GM18909 (cell line): ENCODE measurements at regions not wholly inside any gene's neighbourhood (a gene's known extent, or its start where the extent isn't known, plus 50 kb on each side); places are given as distances from the start of the nearest gene placed in this dataset.

Source experiments
- ATAC-seq: cut with Tn5 transposase; IDR thresholded peaks from one replicate; pipeline ENCODE4 v1.9.1; 2021; ENCODE audit warnings: mild to moderate bottlenecking; ENCODE audit not compliant: unreplicated experiment, poor library complexity

DNA sequence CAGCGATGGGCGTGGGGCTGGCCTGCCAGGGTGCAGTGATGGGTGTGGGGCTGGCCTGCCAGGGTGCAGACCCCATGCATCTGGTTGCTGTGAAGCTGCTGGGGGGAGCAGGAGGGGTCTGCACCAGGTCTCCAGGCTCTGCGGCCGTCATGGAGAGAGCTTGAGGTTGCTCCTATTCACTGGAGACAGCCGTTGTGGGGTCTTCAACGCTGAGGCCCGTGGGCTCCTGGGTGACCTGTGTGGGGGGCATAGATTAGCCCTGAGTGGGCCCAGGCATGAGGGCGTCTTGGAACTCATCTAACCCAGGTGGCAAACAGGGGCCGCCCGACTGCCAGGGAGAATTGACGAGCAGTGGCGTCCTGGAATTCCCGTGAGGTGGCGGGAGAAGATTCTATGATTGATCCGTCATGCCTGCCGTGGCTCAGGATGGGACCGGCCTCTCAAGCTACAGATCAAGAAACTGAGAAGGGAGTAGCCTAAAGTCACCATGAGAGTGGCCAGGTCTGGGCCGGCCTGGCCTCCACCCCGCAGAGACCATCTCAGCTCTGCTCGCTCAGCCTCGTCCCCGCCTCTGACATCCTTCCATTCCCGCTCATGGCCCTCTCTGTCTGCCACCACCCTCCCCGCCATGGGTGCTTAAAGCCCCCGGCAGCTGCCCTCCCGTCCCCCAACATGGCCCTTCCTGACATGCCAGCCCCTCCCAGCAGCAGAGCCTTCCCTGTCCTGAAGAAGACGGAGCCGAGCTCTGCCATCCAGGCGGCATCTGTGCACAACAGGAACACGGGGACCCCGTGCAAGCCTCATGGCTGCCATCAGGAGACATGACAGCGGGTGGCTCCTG is 50.7 kb upstream of the ACSF3 start:
- no peak for ATAC-seq

DNA sequence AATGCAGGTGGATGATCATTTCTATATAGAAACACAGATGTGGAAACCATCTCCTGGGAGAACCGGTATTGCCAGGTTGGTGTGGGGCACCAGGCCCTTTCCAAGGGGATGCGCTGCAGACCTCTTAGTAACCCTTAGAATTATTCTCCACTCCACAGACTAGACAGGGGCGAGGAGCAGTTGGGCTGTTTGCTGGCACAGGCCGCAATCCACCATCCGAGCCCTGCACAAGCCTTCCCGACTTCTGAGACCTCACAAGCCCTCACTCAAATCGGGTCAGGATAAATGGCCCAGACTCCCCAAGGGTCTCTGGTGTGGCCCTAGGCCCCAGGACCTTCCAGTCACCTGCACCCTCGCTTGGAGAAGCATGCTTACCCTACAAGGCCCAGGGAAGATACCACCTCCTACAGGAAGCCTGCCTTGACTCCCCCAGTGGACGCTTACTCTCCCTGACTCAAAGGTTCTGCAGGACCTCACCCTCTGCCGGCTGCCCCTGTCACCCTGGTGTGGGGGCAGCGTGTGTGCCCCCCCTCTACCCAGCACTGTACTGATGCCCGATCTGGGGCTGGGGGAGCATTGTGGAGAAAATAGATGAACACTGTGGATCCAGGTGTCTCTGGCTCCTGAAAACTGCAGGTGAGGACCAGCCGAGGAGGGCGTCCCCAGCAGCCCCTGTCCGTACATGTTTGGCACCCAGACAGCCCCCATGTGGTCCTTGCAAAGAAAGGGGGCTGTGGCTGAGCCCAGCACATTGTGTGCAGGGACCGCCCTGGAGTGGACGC is 49.8 kb upstream of the ACSF3 start:
- no peak for ATAC-seq
